KOPT-K1 (cell line): ENCODE measurements at regions not wholly inside any gene's neighbourhood (a gene's known extent, or its start where the extent isn't known, plus 50 kb on each side); places are given as distances from the start of the nearest gene placed in this dataset.
"Not testable (repeated sequence)": the region's sequence is repeated elsewhere in the genome, so short reads cannot be mapped to it uniquely, and the experiment has no call there.

ENCODE experiments used
- H3K27ac ChIP-seq: fragments of 200-600 bp; sonication (generic); 2 replicates; pipeline ENCODE4 v1.5.1; 2016; ENCODE audit warnings: antibody characterized with exemption, mild to moderate bottlenecking, low read depth, low read length; ENCODE audit not compliant: poor library complexity, severe bottlenecking
- H3K36me3 ChIP-seq: fragments of 200-600 bp; sonication (generic); 2 replicates; pipeline ENCODE4 v1.5.1; 2017; ENCODE audit warnings: antibody characterized with exemption, mild to moderate bottlenecking, low read length, moderate library complexity; ENCODE audit not compliant: insufficient read depth
- H3K9me3 ChIP-seq: fragments of 200-600 bp; sonication (generic); 2 replicates; pipeline ENCODE4 v1.5.1; 2017; ENCODE audit warnings: antibody characterized with exemption, low read length, mild to moderate bottlenecking; ENCODE audit not compliant: insufficient read depth, poor library complexity, severe bottlenecking

DNA sequence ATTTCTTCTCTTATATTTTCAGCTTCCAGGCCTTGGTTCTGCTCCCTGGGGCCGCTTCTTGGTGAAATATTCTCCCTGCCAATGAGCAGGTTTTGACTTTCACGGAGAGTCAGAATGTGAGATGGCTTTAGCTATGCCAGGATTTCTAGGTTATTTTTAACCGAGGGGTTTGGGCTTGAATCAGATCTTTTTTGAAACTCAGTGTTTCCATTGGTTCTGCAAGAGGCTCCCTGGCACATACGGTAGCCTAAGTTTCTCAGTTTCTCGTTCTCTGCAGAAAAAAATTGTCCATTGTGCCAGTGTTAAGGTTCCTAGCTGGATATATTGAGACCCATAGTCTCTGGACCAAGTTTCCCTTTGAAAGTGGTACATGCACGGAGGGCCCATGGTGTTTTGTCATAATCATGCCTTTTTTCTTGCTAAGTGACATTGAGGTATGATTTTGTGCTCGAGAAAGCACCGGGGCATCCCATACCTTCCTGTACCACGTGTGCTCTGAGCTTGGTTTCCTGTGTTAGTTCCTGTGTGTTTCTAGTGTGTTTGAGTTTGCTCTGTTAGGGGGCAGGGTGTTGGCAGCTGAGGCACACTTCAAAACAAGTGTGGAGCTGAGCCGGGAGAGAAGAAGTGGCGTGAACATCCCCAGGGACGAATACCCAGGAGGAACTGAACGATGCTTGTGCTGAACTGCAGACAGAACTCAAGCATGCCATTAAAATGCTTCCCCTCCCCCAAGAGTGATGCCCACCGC is 127.2 kb downstream of the HS3ST3B1 start:
- peak overlapping the region; percentile 74 for H3K27ac ChIP-seq
- H3K36me3 ChIP-seq = no peaks in the 10 kb centered on the region

DNA sequence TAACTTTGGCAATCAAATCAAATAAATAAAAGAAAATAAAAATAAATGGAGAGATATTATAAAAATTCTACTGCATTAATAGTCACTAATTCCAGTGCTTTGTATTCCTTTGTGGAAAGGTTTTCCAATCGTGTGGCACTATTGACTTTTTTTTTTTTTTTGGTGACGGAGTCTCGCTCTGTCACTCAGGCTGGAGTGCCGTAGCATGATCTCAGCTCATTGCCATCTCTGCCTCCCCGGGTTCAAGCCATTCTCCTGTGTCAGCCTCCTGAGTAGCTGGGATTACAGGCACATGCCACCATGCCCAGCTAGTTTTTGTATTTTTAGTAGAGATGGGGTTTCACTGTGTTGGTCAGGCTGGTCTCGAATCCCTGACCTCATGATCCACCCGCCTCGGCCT is 122.3 kb downstream of the HS3ST3B1 start:
- H3K36me3 ChIP-seq, H3K27ac ChIP-seq, H3K9me3 ChIP-seq: not testable (repeated sequence)

More for the DNA sequence above, 127.2 kb downstream of the HS3ST3B1 start:
- peaks cover 11% of the 10 kb centered on the region for H3K9me3 ChIP-seq

DNA sequence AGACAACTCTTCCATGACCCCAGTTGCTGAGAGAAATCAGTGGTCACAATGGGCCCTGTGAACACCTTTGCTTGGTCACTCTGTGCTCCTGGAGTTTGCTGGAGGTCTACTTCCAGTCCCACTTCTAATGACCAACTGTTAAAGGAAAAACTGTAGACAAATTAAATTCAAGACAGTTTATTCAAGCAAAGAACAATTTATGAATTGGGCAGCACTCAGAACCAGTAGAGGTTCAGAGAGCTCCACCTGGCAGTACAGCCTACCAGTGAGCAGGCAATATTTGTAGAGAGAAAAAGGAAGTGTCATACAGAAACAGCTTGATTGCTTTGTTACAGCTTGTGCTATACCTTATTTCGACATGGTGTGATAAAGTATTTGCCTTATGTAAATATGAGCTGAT is 116.5 kb downstream of the HS3ST3B1 start:
- H3K9me3 ChIP-seq = peaks cover 6% of the 10 kb centered on the region
- H3K36me3 ChIP-seq = no peaks in the 10 kb centered on the region
- no peak overlapping the region for H3K27ac ChIP-seq

- no peaks in the 10 kb centered on the region for H3K36me3 ChIP-seq
- no peaks in the 10 kb centered on the region for H3K9me3 ChIP-seq
- no peak overlapping the region for H3K27ac ChIP-seq
These were observed 108.4 kb downstream of the HS3ST3B1 start for GRCh38 chr17:14409292-14409691.

DNA sequence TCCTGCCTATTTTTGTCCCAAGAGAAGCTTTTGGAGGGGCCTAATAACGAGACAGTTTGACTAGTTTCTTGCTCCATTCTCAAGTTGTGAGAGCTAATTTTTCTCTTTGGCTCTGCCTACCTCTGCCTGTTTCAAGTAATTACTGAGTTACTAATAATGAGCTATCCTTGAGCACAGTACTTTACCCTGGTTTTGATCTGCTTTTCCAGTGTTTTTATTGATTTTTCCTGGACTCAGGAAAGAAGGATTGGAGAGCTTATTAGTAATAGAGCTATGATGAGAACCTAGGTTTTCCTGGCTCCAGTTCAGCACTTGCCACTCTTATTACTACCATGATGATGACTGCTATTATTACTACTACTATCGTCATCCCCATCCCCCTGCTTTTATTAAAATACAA is 106.7 kb downstream of the HS3ST3B1 start:
- no peaks in the 10 kb centered on the region for H3K36me3 ChIP-seq
- no peaks in the 10 kb centered on the region for H3K9me3 ChIP-seq
- no peak overlapping the region for H3K27ac ChIP-seq

DNA sequence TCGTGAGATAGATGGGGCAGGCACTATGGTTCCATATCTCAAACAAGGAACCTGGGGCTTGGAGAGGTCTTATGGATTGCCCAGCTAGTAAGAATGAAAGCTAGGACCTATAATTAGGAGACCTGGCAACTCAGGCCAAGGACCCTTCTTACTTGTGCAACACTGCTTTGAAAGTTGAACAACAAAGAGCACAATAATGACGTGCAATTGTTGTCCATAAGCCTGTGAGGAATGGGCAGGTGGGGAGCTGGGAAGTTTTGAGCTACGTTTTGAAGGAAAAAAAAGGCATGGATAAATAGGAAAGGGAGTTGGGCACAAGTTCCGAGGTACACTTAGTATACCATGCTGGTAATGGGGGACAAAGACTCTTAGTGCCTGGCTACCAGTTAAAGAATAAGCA is 104.3 kb downstream of the HS3ST3B1 start:
- Histone ChIP-seq H3K9me3 (no peaks in the 10 kb centered on the region), H3K36me3 (no peaks in the 10 kb centered on the region), H3K27ac (no peak overlapping the region)
